ENCODE measurements at regions not wholly inside any gene's neighbourhood (a gene's known extent, or its start where the extent isn't known, plus 50 kb on each side); places are given as distances from the start of the nearest gene placed in this dataset.
A peak's percentile ranks its signal among the peaks of the same experiment; 100 is the strongest.

DNA sequence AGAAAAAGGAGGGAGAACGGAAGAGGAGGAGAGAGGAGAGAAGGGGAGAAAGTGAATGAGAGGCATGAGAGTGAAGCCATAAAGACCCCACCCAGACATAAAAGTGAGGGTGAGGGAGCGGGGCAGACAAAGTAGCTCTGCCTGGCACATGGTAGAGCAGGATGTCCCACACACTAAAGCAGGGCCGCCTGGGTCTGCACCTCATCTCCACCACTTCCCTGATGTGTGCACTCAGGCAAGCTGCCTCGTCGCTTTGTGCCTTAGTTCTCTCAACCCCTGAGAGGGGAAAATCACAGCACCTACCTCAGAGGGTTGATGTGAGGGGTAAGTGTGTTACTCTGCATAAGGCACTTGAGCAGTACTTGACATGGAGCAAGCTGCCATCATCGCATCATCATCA lies 488.1 kb downstream of the COG6 start:
- peaks cover 70% of the 10 kb centered on the region for H3K27me3 ChIP-seq (ENCODE audit: control insufficient read depth, low read length)
- TF ChIP-seq, protein P1, sequence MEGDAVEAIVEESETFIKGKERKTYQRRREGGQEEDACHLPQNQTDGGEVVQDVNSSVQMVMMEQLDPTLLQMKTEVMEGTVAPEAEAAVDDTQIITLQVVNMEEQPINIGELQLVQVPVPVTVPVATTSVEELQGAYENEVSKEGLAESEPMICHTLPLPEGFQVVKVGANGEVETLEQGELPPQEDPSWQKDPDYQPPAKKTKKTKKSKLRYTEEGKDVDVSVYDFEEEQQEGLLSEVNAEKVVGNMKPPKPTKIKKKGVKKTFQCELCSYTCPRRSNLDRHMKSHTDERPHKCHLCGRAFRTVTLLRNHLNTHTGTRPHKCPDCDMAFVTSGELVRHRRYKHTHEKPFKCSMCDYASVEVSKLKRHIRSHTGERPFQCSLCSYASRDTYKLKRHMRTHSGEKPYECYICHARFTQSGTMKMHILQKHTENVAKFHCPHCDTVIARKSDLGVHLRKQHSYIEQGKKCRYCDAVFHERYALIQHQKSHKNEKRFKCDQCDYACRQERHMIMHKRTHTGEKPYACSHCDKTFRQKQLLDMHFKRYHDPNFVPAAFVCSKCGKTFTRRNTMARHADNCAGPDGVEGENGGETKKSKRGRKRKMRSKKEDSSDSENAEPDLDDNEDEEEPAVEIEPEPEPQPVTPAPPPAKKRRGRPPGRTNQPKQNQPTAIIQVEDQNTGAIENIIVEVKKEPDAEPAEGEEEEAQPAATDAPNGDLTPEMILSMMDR (IDR thresholded peaks at IDR 0.05; ENCODE audit: low read depth, low read length, poor library complexity, severe bottlenecking) = no peak
- no peak for TF ChIP-seq EZH2phosphoT487 (IDR thresholded peaks at IDR 0.05; ENCODE audit: borderline replicate concordance, low read length)
- no peaks in the 10 kb centered on the region for H3K9me2 ChIP-seq (replicated peaks; ENCODE audit: control insufficient read depth, low read length)
- H3K36me3 ChIP-seq (ENCODE audit: control insufficient read depth, low read length) = no peaks in the 10 kb centered on the region
- H3K4me2 ChIP-seq (ENCODE audit: low read length) = no peak overlapping the region
- H3K27ac ChIP-seq (ENCODE audit: low read depth, low read length) = no peak overlapping the region
- peaks cover 31% of the 10 kb centered on the region for H3K4me1 ChIP-seq (ENCODE audit: control insufficient read depth, low read length)
- H3K9me3 ChIP-seq (ENCODE audit: control insufficient read depth, insufficient read depth, low read length) = no peaks in the 10 kb centered on the region
- H4K20me1 ChIP-seq (ENCODE audit: control insufficient read depth, insufficient read depth, low read depth, low read length) = peaks cover 5% of the 10 kb centered on the region; the same call in 1 of the 2 replicates
- H3K79me2 ChIP-seq (ENCODE audit: control insufficient read depth, low read length) = no peaks in the 10 kb centered on the region
- no peak overlapping the region for H3K4me3 ChIP-seq (ENCODE audit: low read length)
- H3F3A ChIP-seq (ENCODE audit: control insufficient read depth, insufficient read depth) = no peaks in the 10 kb centered on the region

DNA sequence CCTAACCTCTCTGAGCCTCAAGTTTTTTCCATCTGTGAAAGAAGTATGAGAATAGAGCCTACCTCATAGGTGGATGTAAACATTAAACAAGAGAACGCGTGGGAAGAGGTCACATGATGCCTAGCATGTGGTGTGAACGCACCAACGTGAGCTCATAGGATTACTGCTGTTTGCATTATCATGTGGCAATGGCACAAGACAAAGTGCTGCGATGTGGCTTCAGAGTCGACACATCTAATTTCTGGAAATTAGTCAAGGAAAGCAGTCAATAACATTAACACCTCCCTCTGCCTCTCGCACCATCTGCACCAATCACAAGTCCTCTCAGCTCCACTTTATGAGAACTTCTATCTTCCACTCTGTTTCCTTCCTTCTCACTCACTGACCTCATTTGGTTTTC lies 489.7 kb downstream of the COG6 start:
- Histone ChIP-seq H3K27me3 (ENCODE audit: control insufficient read depth, low read length) (peaks cover 81% of the 10 kb centered on the region), H3F3A (ENCODE audit: control insufficient read depth, insufficient read depth) (no peaks in the 10 kb centered on the region), H3K4me1 (ENCODE audit: control insufficient read depth, low read length) (peaks cover 31% of the 10 kb centered on the region), H3K27ac (ENCODE audit: low read depth, low read length) (no peak overlapping the region), H3K36me3 (ENCODE audit: control insufficient read depth, low read length) (no peaks in the 10 kb centered on the region), H3K79me2 (ENCODE audit: control insufficient read depth, low read length) (no peaks in the 10 kb centered on the region), H3K4me2 (ENCODE audit: low read length) (no peak overlapping the region), H3K9me2 (replicated peaks; ENCODE audit: control insufficient read depth, low read length) (no peaks in the 10 kb centered on the region), H3K4me3 (ENCODE audit: low read length) (no peak overlapping the region), H3K9me3 (ENCODE audit: control insufficient read depth, insufficient read depth, low read length) (no peaks in the 10 kb centered on the region), H4K20me1 (ENCODE audit: control insufficient read depth, insufficient read depth, low read depth, low read length) (peaks cover 5% of the 10 kb centered on the region; the same call in 1 of the 2 replicates)
- TF ChIP-seq EZH2phosphoT487 (IDR thresholded peaks at IDR 0.05; ENCODE audit: borderline replicate concordance, low read length) = no peak
- TF ChIP-seq, protein P1 (IDR thresholded peaks at IDR 0.05; ENCODE audit: low read depth, low read length, poor library complexity, severe bottlenecking) = no peak

DNA sequence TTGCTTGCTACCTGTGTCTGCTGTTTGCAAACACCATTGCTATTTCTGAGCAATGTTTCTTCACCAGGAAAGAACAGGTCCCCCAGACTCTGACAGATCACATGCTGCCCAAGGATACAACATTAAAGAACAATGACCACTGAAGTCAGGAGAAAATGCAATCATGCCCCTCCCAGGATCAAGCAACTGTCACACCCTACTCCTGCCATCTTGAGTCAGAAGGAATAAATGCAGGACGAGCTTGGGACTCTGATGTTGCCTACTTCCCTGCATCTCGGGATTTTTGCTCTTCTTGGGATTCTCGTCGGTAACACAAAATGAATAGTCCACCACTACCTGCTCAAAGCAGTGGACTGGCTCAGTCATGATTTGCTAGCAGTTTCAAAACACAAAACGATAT lies 490.6 kb downstream of the COG6 start:
- Histone ChIP-seq H3K4me2 (ENCODE audit: low read length) (peak overlapping the region; percentile 34), H3K4me3 (ENCODE audit: low read length) (no peak overlapping the region), H3K9me2 (replicated peaks; ENCODE audit: control insufficient read depth, low read length) (no peaks in the 10 kb centered on the region), H3K4me1 (ENCODE audit: control insufficient read depth, low read length) (peaks cover 31% of the 10 kb centered on the region), H3K27me3 (ENCODE audit: control insufficient read depth, low read length) (peaks cover 76% of the 10 kb centered on the region), H3K9me3 (ENCODE audit: control insufficient read depth, insufficient read depth, low read length) (no peaks in the 10 kb centered on the region), H3F3A (ENCODE audit: control insufficient read depth, insufficient read depth) (no peaks in the 10 kb centered on the region), H3K27ac (ENCODE audit: low read depth, low read length) (no peak overlapping the region), H3K36me3 (ENCODE audit: control insufficient read depth, low read length) (no peaks in the 10 kb centered on the region), H4K20me1 (ENCODE audit: control insufficient read depth, insufficient read depth, low read depth, low read length) (peaks cover 5% of the 10 kb centered on the region), H3K79me2 (ENCODE audit: control insufficient read depth, low read length) (no peaks in the 10 kb centered on the region)
- TF ChIP-seq EZH2phosphoT487 (IDR thresholded peaks at IDR 0.05; ENCODE audit: borderline replicate concordance, low read length) = no peak
- TF ChIP-seq, protein P1 (IDR thresholded peaks at IDR 0.05; ENCODE audit: low read depth, low read length, poor library complexity, severe bottlenecking) = peak; percentile 44
